HG02798 (cell line): ENCODE measurements at regions not wholly inside any gene's neighbourhood (a gene's known extent, or its start where the extent isn't known, plus 50 kb on each side); places are given as distances from the start of the nearest gene placed in this dataset.

Experiments used
- ATAC-seq: cut with Tn5 transposase; IDR thresholded peaks from one replicate; pipeline ENCODE4 v1.9.1; 2021; ENCODE audit warnings: mild to moderate bottlenecking; ENCODE audit not compliant: unreplicated experiment, poor library complexity

GRCh38 chr2:220076734-220077133, 449.3 kb downstream of the SLC4A3 start:
- ATAC-seq: no peak

DNA sequence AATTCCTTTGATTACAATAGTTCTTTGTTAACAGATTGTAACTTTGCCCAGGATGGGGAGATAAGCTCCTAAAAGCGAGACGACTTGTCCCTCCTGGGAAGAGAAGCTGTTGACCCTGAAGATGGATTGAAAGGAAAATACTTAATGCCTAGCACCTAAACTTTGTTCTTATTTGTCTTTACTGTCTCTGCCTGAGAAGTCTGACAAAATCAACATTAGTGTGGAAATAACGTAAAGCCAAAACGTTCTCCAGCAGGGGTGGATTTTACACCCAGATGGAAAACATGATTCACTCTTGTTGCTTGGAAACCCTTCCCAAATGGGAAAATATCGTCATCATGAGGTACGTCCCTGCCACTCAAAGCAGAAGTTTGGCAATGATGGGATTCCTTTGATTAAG, 450.1 kb downstream of the SLC4A3 start:
- no peak for ATAC-seq

GRCh38 chr2:220078439-220078838, 451.0 kb downstream of the SLC4A3 start:
- no peak for ATAC-seq

GRCh38 chr2:220079595-220079994, 452.2 kb downstream of the SLC4A3 start:
- ATAC-seq: no peak

GRCh38 chr2:220081171-220081570, 453.7 kb downstream of the SLC4A3 start:
- ATAC-seq: no peak

- no peak for ATAC-seq
Measured at GRCh38 chr2:220090050-220090449, 462.6 kb downstream of the SLC4A3 start.

GRCh38 chr2:220096406-220096805, 469.0 kb downstream of the SLC4A3 start:
- ATAC-seq: no peak

- ATAC-seq: no peak
Measured at GRCh38 chr2:220101980-220102379, 474.6 kb downstream of the SLC4A3 start.

GRCh38 chr2:220103596-220103995, 476.2 kb downstream of the SLC4A3 start:
- no peak for ATAC-seq

DNA sequence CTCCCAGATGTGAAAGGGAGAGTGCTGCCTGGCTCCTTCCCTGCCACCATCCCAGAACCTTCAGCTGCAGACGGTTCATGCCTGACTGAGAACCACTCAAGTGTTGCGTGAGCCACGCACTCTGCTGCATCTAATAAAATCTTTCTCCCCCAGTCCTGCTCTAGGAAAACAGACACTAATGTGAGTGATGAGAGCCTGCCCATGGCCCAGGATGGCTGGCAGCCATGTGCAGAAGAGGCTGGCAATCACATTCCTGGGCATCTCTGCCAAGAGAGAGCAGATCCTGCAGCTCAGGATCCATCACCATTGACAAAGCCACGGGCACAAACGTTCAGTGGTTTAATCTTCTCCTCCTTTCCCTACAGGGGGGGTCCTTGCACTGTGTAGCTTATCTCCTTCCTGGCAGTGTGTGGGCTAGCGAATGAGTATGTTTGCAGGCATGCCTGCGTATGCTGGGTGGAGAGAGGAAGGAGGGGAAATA, 477.5 kb downstream of the SLC4A3 start:
- ATAC-seq: no peak

GRCh38 chr2:220106065-220106464, 478.6 kb downstream of the SLC4A3 start:
- ATAC-seq: no peak

GRCh38 chr2:220107380-220107791, 480.0 kb downstream of the SLC4A3 start:
- no peak for ATAC-seq

DNA sequence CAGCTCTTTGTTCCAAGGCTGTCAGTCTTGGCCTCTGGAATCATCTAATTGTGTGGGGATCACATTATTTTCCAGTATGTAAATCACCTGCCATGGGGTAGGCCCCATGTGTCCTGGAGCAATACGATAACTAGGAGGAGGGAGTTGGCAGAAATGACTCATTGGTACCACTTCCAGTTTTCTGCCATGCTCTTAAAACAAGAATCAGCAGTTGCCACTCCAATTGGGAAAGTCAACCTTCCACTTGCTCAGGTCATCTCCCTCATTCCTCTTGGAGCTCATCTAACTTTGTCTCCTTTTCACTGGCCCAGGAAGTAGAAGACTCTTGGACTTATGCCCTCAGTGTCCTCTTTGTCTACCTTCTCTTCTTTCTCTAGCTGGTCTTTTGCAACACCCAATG, 487.0 kb downstream of the SLC4A3 start:
- ATAC-seq: no peak

DNA sequence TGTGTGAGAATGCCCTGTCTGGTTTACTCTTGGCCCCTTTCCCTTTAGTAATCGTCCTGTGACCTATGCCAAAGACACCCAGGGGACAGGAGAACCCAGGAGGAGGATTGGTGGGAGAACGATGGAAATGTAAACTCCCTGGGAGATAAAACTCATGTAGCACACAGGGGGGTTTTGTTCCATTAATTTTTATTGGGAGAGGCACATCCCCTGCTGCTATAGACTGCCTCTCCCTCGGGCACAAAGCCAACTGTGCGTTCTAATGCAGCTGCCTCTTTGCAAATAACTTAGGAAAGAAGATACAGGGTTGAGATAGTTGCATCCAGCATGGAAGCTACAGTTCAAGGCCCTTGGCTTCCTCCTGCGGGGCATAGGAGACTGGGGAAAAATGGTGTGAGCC, 489.6 kb downstream of the SLC4A3 start:
- no peak for ATAC-seq

DNA sequence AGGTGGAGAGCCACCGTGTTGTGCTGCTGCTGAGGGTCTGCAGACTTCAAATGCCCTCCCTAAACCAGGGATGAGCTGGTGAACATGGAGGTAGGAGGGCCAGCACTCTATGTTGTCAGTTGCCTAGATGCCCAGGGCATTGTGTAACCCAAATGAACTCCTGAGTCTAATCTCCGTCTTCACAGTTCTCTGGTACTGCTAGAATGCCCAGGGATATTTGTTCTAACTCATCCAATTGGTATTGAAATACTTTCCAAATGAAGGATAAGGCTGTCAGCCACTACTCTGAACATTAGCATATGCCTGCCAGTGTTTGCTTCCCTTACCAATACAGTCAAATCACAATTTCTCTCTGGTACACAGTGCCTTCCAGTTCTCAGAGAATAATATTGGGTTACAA, 492.6 kb downstream of the SLC4A3 start:
- ATAC-seq: no peak

- ATAC-seq: no peak
Measured at GRCh38 chr2:220123751-220124150, 496.3 kb downstream of the SLC4A3 start.

- ATAC-seq: no peak
Measured at GRCh38 chr2:220125551-220125950, 498.1 kb downstream of the SLC4A3 start.

GRCh38 chr2:220127311-220127710, 499.9 kb downstream of the SLC4A3 start:
- ATAC-seq: no peak

DNA sequence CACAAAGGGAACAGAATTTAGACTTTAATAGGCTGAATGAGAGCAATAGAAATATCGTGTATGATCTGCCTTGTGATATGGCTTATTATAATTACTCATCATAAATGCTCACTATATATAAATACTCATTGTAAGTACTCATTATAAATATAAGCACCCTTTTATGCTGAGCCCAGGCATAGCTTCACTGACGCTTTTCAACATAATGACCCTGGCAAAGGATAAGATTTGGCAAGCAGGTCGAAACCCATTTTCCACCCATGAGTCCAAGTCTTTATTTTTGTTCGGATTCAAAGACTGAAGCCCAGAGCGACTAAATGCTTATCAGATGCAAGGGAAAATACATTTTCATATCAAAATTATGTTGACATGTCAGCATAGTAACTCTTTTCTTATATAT, 500.4 kb downstream of the SLC4A3 start:
- no peak for ATAC-seq

- ATAC-seq: no peak
Measured at GRCh38 chr2:220129391-220129790, 502.0 kb downstream of the SLC4A3 start.

GRCh38 chr2:220134756-220135534, 507.5 kb downstream of the SLC4A3 start:
- no peak for ATAC-seq

DNA sequence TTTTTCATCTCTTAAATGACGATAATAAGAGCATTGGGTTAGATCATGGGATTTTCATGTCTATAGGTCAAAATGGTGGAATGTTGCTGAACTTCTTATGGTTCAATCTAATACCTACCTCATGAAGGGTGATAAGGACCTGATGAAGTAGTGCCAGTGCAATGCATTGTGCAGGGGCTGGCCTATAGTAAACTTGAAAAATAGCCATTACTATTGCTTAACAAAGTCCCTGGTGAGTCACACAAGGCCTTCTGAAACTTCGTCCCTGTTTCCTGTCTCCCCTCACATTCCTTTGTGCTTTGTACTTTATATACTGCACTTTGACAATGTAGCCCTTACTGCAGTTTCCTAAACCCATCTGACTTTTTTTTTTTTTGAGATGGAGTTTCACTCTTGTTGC, 515.9 kb downstream of the SLC4A3 start:
- no peak for ATAC-seq
